PC-9 (cell line): ENCODE measurements at regions not wholly inside any gene's neighbourhood (a gene's known extent, or its start where the extent isn't known, plus 50 kb on each side); places are given as distances from the start of the nearest gene placed in this dataset.

Experiments used
- BruUV-seq: library from RNA; stranded (reverse); fragments of 400-500 nt; replicated peaks from 2 replicates; lab custom pipeline; 2021; lab: Mats Ljungman, UMichigan
- CTCF ChIA-PET: fragments of 300-600 bp; sonication (Branson Sonifier 250); formaldehyde crosslinking; loops from one replicate; lab custom pipeline; 2022; ENCODE audit warnings: antibody characterized with exemption; lab: Charles Lee
- POLR2A ChIA-PET: fragments of 300-600 bp; sonication (Branson Sonifier 250); formaldehyde crosslinking; loops from one replicate; lab custom pipeline; 2022; ENCODE audit warnings: antibody characterized with exemption; ENCODE audit not compliant: unreplicated experiment; lab: Charles Lee
- DNase-seq, 2 experiments: peaks; one replicate each; pipeline versions ENCODE4 v3.0.0 to v3.0.0-alpha.2; 2015 to 2022; ENCODE audit warnings: mixed read lengths in 1 of 2
- H2AFZ ChIP-seq: fragments of 200-600 bp; sonication (generic); 2 replicates; pipeline ENCODE4 v1.8.1; 2017; ENCODE audit warnings: antibody characterized with exemption
- H3F3A ChIP-seq: fragments of 200-600 bp; sonication (generic); 2 replicates; pipeline ENCODE4 v1.8.1; 2017; ENCODE audit warnings: antibody characterized with exemption, mild to moderate bottlenecking, low read depth; ENCODE audit not compliant: insufficient read depth
- H3K27ac ChIP-seq: fragments of 200-600 bp; sonication (generic); 2 replicates; pipeline ENCODE4 v1.6.1; 2016; ENCODE audit warnings: mixed run types
- H3K27me3 ChIP-seq: fragments of 200-600 bp; sonication (generic); 2 replicates; pipeline ENCODE4 v1.6.1; 2016; ENCODE audit warnings: low read depth, mixed run types; ENCODE audit not compliant: insufficient read depth
- H3K36me3 ChIP-seq: fragments of 200-600 bp; sonication (generic); 2 replicates; pipeline ENCODE4 v1.6.1; 2016; ENCODE audit warnings: low read depth, mixed run types
- H3K4me1 ChIP-seq: fragments of 200-600 bp; sonication (generic); replicated peaks from 2 replicates; pipeline ENCODE4 v1.6.1; 2016; ENCODE audit warnings: mixed run types; ENCODE audit not compliant: insufficient read depth
- H3K4me2 ChIP-seq: fragments of 200-600 bp; sonication (generic); 2 replicates; pipeline ENCODE4 v1.6.1; 2017; ENCODE audit warnings: mixed run types
- H3K4me3 ChIP-seq: fragments of 200-600 bp; sonication (generic); 2 replicates; pipeline ENCODE4 v1.6.1; 2016; ENCODE audit warnings: mixed run types
- H3K79me2 ChIP-seq: fragments of 200-600 bp; sonication (generic); 2 replicates; pipeline ENCODE4 v1.6.1; 2017; ENCODE audit warnings: low read depth, mixed run types
- H3K9me2 ChIP-seq: fragments of 200-600 bp; sonication (generic); 2 replicates; pipeline ENCODE4 v1.8.1; 2017; ENCODE audit warnings: mild to moderate bottlenecking; ENCODE audit not compliant: insufficient read depth
- H3K9me3 ChIP-seq: fragments of 200-600 bp; sonication (generic); 2 replicates; pipeline ENCODE4 v1.8.1; 2016; ENCODE audit warnings: low read depth; ENCODE audit not compliant: insufficient read depth
- H4K20me1 ChIP-seq: fragments of 200-600 bp; sonication (generic); 2 replicates; pipeline ENCODE4 v1.8.1; 2017; ENCODE audit not compliant: insufficient read depth
- CTCF ChIP-seq: fragments of 200-600 bp; sonication (generic); conservative IDR thresholded peaks from 2 replicates; pipeline ENCODE4 v1.6.1; 2017; ENCODE audit warnings: mixed run types, antibody characterized with exemption, mild to moderate bottlenecking, moderate library complexity
- EZH2 ChIP-seq: fragments of 200-600 bp; sonication (generic); IDR thresholded peaks from 2 replicates; pipeline ENCODE4 v1.8.0; 2017; ENCODE audit warnings: antibody characterized with exemption, low read depth
- intact Hi-C: fragments of 100-400 bp; cut with micrococcal nuclease; formaldehyde crosslinking; loops from one replicate; pipeline ENCODE4 v1.10.0; 2022; ENCODE audit not compliant: unreplicated experiment

GRCh38 chr13:71964491-71965100, 97.6 kb upstream of the DACH1 start:
- ChIA-PET CTCF (no interaction called here), POLR2A (no interaction called here)
- no peaks in the 10 kb centered on the region for H3K4me1 ChIP-seq
- no peak for TF ChIP-seq EZH2
- TF ChIP-seq CTCF, result no peak
- H3K36me3 ChIP-seq, result no peaks in the 10 kb centered on the region
- no peaks in the 10 kb centered on the region for H3K9me3 ChIP-seq
- intact Hi-C loops, result no loop called here
- H3K4me2 ChIP-seq, result no peak overlapping the region
- DNase-seq, result no peak
- H3K27ac ChIP-seq, result no peak overlapping the region
- BruUV-seq, result no TSS peak
- no peak overlapping the region for H2AFZ ChIP-seq
- H3F3A ChIP-seq, result no peaks in the 10 kb centered on the region
- H3K4me3 ChIP-seq, result no peak overlapping the region
- H4K20me1 ChIP-seq, result no peaks in the 10 kb centered on the region
- H3K9me2 ChIP-seq, result no peaks in the 10 kb centered on the region
- no peaks in the 10 kb centered on the region for H3K79me2 ChIP-seq
- no peaks in the 10 kb centered on the region for H3K27me3 ChIP-seq

- Histone ChIP-seq H3K4me1 (no peaks in the 10 kb centered on the region), H2AFZ (no peak overlapping the region)
- intact Hi-C loops, result no loop called here
Observed at GRCh38 chr13:71962735-71963134, 95.7 kb upstream of the DACH1 start.

GRCh38 chr13:71962126-71962525, 95.1 kb upstream of the DACH1 start:
- Histone ChIP-seq H2AFZ (no peak overlapping the region), H3K4me1 (no peaks in the 10 kb centered on the region), H3K27me3 (no peaks in the 10 kb centered on the region), H3K4me2 (no peak overlapping the region), H3K9me2 (no peaks in the 10 kb centered on the region), H3K9me3 (no peaks in the 10 kb centered on the region), H3K27ac (no peak overlapping the region), H3K4me3 (no peak overlapping the region), H3K36me3 (no peaks in the 10 kb centered on the region), H4K20me1 (no peaks in the 10 kb centered on the region), H3F3A (no peaks in the 10 kb centered on the region), H3K79me2 (no peaks in the 10 kb centered on the region)
- TF ChIP-seq EZH2 (no peak), CTCF (no peak)
- intact Hi-C loops, result no loop called here
- no peak for DNase-seq
- no TSS peak for BruUV-seq
- CTCF ChIA-PET, result no interaction called here
- POLR2A ChIA-PET, result no interaction called here

More at GRCh38 chr13:71962735-71963134, 95.7 kb upstream of the DACH1 start:
- no peaks in the 10 kb centered on the region for H3K36me3 ChIP-seq
- no peaks in the 10 kb centered on the region for H4K20me1 ChIP-seq
- no peak overlapping the region for H3K4me3 ChIP-seq
- H3K4me2 ChIP-seq, result no peak overlapping the region
- DNase-seq, result no peak
- TF ChIP-seq CTCF, result no peak
- no peak for TF ChIP-seq EZH2
- no peaks in the 10 kb centered on the region for H3K9me2 ChIP-seq
- H3K27ac ChIP-seq, result no peak overlapping the region
- no TSS peak for BruUV-seq
- ChIA-PET CTCF (no interaction called here), POLR2A (no interaction called here)
- no peaks in the 10 kb centered on the region for H3K9me3 ChIP-seq
- no peaks in the 10 kb centered on the region for H3K79me2 ChIP-seq
- no peaks in the 10 kb centered on the region for H3F3A ChIP-seq
- H3K27me3 ChIP-seq, result no peaks in the 10 kb centered on the region
